Kidney (tissue), 13 donors: ENCODE measurements at regions not wholly inside any gene's neighbourhood (a gene's known extent, or its start where the extent isn't known, plus 50 kb on each side); places are given as distances from the start of the nearest gene placed in this dataset.

ENCODE experiments used
- DNase-seq, 5 donors: peaks; one replicate each; pipeline ENCODE4 v3.0.0-alpha.2; 2013 to 2020
- FAIRE-seq: peaks from 2 replicates; lab custom pipeline; 2012; peaks lifted over from hg19 to GRCh38; lab: Jason Lieb, UNC
- H3K27ac ChIP-seq, 2 donors: one replicate each; pipeline ENCODE4 v1.7.0; 2013; ENCODE audit warnings: low read depth in 2 of 2, low read length in 2 of 2, inconsistent platforms in 1 of 2
- H3K27me3 ChIP-seq: one replicate; pipeline ENCODE4 v1.7.1; 2013; ENCODE audit warnings: low read length, inconsistent platforms; ENCODE audit not compliant: control insufficient read depth, insufficient read depth
- H3K36me3 ChIP-seq, 3 donors: one replicate each; pipeline versions ENCODE4 v1.7.0 to v1.7.1; 2013; ENCODE audit warnings: low read length in 3 of 3, control low read depth in 1 of 3, inconsistent platforms in 1 of 3; ENCODE audit not compliant: insufficient read depth in 3 of 3, control insufficient read depth in 2 of 3
- H3K4me1 ChIP-seq, 3 donors: one replicate each; pipeline versions ENCODE4 v1.7.0 to v1.7.1; 2013; ENCODE audit warnings: low read length in 3 of 3, inconsistent platforms in 1 of 3, low read depth in 1 of 3; ENCODE audit not compliant: control insufficient read depth in 2 of 3, insufficient read depth in 2 of 3
- H3K4me3 ChIP-seq, 3 donors: one replicate each; pipeline versions ENCODE4 v1.7.0 to v1.8.1; 2013; ENCODE audit warnings: low read length in 3 of 3, control low read depth in 1 of 3, inconsistent platforms in 1 of 3
- H3K9ac ChIP-seq, 3 donors: one replicate each; pipeline versions ENCODE4 v1.7.0 to v1.7.1; 2013; ENCODE audit warnings: low read length in 3 of 3, control low read depth in 1 of 3, inconsistent platforms in 1 of 3
- H3K9me3 ChIP-seq, 3 donors: one replicate each; pipeline versions ENCODE4 v1.7.0 to v1.7.1; 2013; ENCODE audit warnings: low read length in 3 of 3, control low read depth in 1 of 3, inconsistent platforms in 1 of 3; ENCODE audit not compliant: control insufficient read depth in 2 of 3, insufficient read depth in 1 of 3
- intact Hi-C: fragments of 100-400 bp; cut with DNase I; formaldehyde crosslinking; loops from one replicate; pipeline ENCODE4 v1.11.1; 2022
- TF ChIP-seq, protein P1 (sequence below): IDR thresholded peaks from 3 replicates; pipeline ENCODE4 v1.5.1; 2012; ENCODE audit warnings: mild to moderate bottlenecking, moderate library complexity, borderline replicate concordance; ENCODE audit not compliant: insufficient read depth; ENCODE audit errors: extremely low read depth
- donor health status: control.
- donor health status: control.
- donor health status: control.
- donor health status: control.
- donor health status: control.
- donor health status: DM: yes; HTN: yes; CAD: no.
- donor health status: Normal renal cell carcinoma (clear cell type).

DNA sequence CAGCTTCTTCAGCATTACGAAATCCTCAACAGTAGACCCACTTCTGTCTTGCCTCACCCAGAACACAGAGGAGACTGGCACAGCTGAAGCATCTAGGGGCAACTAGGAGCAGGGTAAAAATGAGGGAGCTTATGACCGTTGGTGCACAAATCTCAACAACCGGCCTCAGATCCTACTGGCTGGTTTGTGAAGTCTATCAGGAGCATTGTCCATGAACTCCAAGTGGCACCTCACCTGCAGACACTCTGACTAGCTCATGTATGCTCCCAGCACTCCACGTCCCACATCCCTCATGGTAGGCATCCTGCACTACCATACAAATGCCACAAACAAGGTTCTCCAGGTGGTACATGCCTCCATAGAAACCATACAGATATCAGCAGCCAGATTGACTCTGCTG, 163.1 kb downstream of the TLE3 start:
- Histone ChIP-seq H3K4me3 (no peak overlapping the region), H3K27me3 (no peaks in the 10 kb centered on the region), H3K4me1 (no peaks in the 10 kb centered on the region), H3K9me3 (peaks cover 0 to 3% (median 0%) of the 10 kb centered on the region in 3 donors), H3K36me3 (no peaks in the 10 kb centered on the region), H3K27ac (no peak overlapping the region), H3K9ac (no peak overlapping the region)
- intact Hi-C loops: no loop called here
- DNase-seq: no peak
- TF ChIP-seq, protein P1, sequence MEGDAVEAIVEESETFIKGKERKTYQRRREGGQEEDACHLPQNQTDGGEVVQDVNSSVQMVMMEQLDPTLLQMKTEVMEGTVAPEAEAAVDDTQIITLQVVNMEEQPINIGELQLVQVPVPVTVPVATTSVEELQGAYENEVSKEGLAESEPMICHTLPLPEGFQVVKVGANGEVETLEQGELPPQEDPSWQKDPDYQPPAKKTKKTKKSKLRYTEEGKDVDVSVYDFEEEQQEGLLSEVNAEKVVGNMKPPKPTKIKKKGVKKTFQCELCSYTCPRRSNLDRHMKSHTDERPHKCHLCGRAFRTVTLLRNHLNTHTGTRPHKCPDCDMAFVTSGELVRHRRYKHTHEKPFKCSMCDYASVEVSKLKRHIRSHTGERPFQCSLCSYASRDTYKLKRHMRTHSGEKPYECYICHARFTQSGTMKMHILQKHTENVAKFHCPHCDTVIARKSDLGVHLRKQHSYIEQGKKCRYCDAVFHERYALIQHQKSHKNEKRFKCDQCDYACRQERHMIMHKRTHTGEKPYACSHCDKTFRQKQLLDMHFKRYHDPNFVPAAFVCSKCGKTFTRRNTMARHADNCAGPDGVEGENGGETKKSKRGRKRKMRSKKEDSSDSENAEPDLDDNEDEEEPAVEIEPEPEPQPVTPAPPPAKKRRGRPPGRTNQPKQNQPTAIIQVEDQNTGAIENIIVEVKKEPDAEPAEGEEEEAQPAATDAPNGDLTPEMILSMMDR: no peak
- no peak for FAIRE-seq

DNA sequence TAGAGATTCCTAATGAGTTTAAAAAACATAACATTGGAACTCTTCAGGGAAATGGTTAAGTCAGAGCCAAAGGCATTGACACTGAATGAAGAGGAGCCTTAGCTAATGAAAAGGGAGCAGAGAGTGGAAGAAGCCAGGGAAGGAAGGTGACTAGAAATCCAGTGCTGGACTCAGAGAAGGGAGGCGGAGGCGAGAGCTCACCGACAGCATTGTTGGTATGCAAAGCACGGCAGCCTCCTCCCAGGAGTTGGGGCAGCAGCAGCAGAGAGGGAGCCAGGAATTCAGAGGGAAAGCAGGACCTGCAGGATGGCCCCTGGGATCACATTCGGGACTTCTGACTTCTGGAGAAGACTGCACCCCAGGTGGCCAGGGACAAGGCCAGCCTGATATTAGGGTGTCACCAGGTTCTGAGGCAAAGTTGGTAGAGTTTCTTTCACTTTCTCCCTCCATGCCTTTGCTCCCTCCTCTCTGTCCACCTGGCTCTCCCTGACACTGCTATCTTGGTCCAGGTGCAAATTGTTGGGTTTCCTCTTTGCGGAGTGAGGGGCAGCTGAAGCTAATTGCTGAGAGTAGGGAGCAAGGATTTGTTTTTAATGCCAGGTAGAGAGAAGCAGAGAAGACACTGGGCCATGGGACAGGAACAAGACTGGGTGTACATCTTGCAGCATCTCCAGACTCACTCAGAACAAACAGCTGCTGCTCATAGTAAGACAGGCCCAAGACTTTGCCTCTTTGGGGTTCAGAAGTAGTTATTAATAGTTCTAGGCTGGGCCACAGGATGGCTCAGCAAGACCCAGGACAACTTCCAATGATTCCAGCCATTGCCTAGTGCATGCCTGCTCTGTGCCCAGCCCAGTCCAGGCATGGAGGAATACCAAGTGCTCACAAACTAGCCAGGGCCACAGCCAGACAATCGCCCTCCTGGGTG, 157.9 kb downstream of the TLE3 start:
- DNase-seq: peak in 4 of 5 donors; percentile 42 to 49 (median 46)
- no peak overlapping the region for H3K4me3 ChIP-seq
- no peak overlapping the region for H3K27ac ChIP-seq
- H3K27me3 ChIP-seq: no peaks in the 10 kb centered on the region
- no peak for FAIRE-seq
- TF ChIP-seq, protein P1: no peak
- intact Hi-C loops: no loop called here
- no peak overlapping the region for H3K9ac ChIP-seq
- H3K9me3 ChIP-seq: peaks cover 0 to 3% (median 0%) of the 10 kb centered on the region in 3 donors
- no peaks in the 10 kb centered on the region for H3K4me1 ChIP-seq
- H3K36me3 ChIP-seq: no peaks in the 10 kb centered on the region

DNA sequence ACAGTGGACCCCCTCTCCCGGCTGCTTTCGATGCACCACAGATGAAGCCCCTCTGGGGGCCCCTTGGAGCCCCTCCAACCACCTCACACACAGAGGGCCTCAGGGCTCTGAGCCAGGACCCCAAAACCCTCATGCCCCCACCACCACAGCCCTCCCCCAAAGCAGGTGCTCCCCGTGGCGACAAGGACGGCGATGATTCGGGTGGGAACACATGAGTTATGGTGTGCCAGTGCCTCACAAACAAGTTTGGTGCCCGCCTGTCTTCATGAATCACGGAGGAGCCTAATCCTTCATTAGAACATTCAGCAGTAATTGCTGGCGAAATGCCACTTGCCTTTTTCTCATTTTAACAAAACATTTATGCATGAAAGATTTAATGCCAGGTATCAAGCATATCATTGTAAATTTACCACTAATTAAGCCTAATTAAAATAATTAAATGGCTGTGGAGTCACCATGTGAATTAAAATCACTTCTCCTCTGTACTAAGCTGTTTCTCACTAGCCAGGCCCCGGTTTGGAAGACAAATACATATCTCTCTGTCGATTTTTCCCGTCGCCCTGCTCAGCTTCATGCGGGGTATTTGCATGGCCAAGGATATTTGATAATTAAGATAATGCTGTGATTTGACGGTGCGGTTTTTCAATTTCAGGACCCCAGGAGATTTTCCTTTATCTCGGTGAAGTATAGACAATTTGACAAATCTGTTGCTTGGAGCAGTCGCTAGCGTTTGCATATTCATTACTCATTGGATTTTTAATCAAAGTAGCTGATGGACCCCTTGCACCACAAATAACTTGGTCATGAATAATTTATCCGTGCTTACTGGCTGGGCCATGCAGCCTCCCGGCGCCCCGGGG, 157.0 kb downstream of the TLE3 start:
- intact Hi-C loops: no loop called here
- Histone ChIP-seq H3K36me3 (no peaks in the 10 kb centered on the region), H3K9ac (no peak overlapping the region), H3K4me1 (no peaks in the 10 kb centered on the region), H3K9me3 (peaks cover 0 to 3% (median 0%) of the 10 kb centered on the region in 3 donors), H3K27me3 (no peaks in the 10 kb centered on the region), H3K4me3 (no peak overlapping the region), H3K27ac (no peak overlapping the region)
- TF ChIP-seq, protein P1: no peak
- no peak for DNase-seq
- no peak for FAIRE-seq
